Sigmoid colon (tissue), 4 donors: ENCODE measurements at regions not wholly inside any gene's neighbourhood (a gene's known extent, or its start where the extent isn't known, plus 50 kb on each side); places are given as distances from the start of the nearest gene placed in this dataset.

Experiments used
- EP300 ChIP-seq, 4 donors: sonication (generic); formaldehyde crosslinking; IDR thresholded peaks; one replicate each; pipeline ENCODE4 v1.6.1; 2017; ENCODE audit warnings: antibody characterized with exemption in 4 of 4
- POLR2A ChIP-seq, 2 donors: fragments of 450-650 bp; IDR thresholded peaks; one replicate each; pipeline ENCODE4 v1.6.1; 2016; ENCODE audit warnings: antibody characterized with exemption in 2 of 2, mild to moderate bottlenecking in 2 of 2, moderate library complexity in 2 of 2
- POLR2AphosphoS5 ChIP-seq, 4 donors: sonication (generic); formaldehyde crosslinking; IDR thresholded peaks; one replicate each; pipeline ENCODE4 v1.6.1; 2017; ENCODE audit warnings: antibody characterized with exemption in 4 of 4
- TF ChIP-seq, protein P1 (sequence below), 4 experiments: fragments of 450-650 bp in 3 of 4; fragments of 200-600 bp in 1 of 4; IDR thresholded peaks; one replicate each; pipeline ENCODE4 v1.5.1; 2016 to 2019; ENCODE audit warnings: antibody characterized with exemption in 4 of 4, mild to moderate bottlenecking in 3 of 4, moderate library complexity in 2 of 4

DNA sequence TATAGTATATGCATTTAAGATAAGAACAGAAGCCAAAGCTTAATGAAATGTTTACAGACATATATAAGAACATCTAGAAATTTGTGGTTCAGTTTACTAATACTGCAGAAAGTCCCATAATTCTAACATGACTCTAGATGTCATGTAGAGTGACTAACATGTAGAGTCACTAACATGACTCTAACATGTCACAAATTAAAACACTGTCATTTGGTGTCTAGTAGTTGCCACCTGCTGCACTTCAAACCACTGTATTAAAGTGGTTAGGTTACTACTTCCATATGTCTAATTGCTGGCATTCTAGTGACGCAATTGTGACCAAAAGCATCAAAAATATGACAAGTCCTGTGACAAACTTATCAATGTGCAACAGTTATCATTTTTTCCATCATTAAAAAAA, 100.2 kb upstream of the WDR75 start:
- TF ChIP-seq POLR2AphosphoS5 (IDR thresholded peaks at IDR 0.05) (no peak), EP300 (IDR thresholded peaks at IDR 0.05) (no peak), POLR2A (IDR thresholded peaks at IDR 0.05) (no peak)
- TF ChIP-seq, protein P1, sequence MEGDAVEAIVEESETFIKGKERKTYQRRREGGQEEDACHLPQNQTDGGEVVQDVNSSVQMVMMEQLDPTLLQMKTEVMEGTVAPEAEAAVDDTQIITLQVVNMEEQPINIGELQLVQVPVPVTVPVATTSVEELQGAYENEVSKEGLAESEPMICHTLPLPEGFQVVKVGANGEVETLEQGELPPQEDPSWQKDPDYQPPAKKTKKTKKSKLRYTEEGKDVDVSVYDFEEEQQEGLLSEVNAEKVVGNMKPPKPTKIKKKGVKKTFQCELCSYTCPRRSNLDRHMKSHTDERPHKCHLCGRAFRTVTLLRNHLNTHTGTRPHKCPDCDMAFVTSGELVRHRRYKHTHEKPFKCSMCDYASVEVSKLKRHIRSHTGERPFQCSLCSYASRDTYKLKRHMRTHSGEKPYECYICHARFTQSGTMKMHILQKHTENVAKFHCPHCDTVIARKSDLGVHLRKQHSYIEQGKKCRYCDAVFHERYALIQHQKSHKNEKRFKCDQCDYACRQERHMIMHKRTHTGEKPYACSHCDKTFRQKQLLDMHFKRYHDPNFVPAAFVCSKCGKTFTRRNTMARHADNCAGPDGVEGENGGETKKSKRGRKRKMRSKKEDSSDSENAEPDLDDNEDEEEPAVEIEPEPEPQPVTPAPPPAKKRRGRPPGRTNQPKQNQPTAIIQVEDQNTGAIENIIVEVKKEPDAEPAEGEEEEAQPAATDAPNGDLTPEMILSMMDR (IDR thresholded peaks at IDR 0.05) = no peak
